Left forelimb (tissue), 1 donor: ENCODE measurements at regions not wholly inside any gene's neighbourhood (a gene's known extent, or its start where the extent isn't known, plus 50 kb on each side); places are given as distances from the start of the nearest gene placed in this dataset.
A peak's percentile ranks its signal among the peaks of the same experiment; 100 is the strongest.
"Not testable (repeated sequence)": the region's sequence is repeated elsewhere in the genome, so short reads cannot be mapped to it uniquely, and the experiment has no call there.

ENCODE experiments used
- DNase-seq: peaks from one replicate; pipeline ENCODE4 v3.0.0-alpha.2; 2018; ENCODE audit warnings: low spot score

- no peak for DNase-seq
Measured at GRCh38 chr14:53285064-53285463, 131.9 kb upstream of the DDHD1 start.

- no peak for DNase-seq
Measured at GRCh38 chr14:53278602-53279506, 125.7 kb upstream of the DDHD1 start.

GRCh38 chr14:53273671-53274072 lies 120.5 kb upstream of the DDHD1 start:
- no peak for DNase-seq

GRCh38 chr14:53265025-53265424 lies 111.9 kb upstream of the DDHD1 start:
- DNase-seq, result no peak

GRCh38 chr14:53260928-53261327 lies 107.8 kb upstream of the DDHD1 start:
- no peak for DNase-seq

GRCh38 chr14:53260286-53260685 lies 107.2 kb upstream of the DDHD1 start:
- DNase-seq, result no peak

- no peak for DNase-seq
Measured at GRCh38 chr14:53252141-53252540, 99.0 kb upstream of the DDHD1 start.

- no peak for DNase-seq
Measured at GRCh38 chr14:53249059-53249458, 95.9 kb upstream of the DDHD1 start.

- no peak for DNase-seq
Measured at GRCh38 chr14:53247596-53248370, 94.7 kb upstream of the DDHD1 start.

- not testable (repeated sequence) for DNase-seq
Measured at GRCh38 chr14:53242898-53243297, 89.8 kb upstream of the DDHD1 start.

GRCh38 chr14:53237488-53237887 lies 84.4 kb upstream of the DDHD1 start:
- DNase-seq, result no peak

- DNase-seq, result no peak
Measured at GRCh38 chr14:53236708-53237107, 83.6 kb upstream of the DDHD1 start.

GRCh38 chr14:53231171-53231570 lies 78.0 kb upstream of the DDHD1 start:
- DNase-seq, result no peak

- no peak for DNase-seq
Measured at GRCh38 chr14:53228966-53229365, 75.8 kb upstream of the DDHD1 start.

GRCh38 chr14:53227154-53227718 lies 74.1 kb upstream of the DDHD1 start:
- no peak for DNase-seq

GRCh38 chr14:53226553-53226952 lies 73.4 kb upstream of the DDHD1 start:
- DNase-seq, result peak; percentile 68

GRCh38 chr14:53220914-53221313 lies 67.8 kb upstream of the DDHD1 start:
- DNase-seq, result no peak

- no peak for DNase-seq
Measured at GRCh38 chr14:53218161-53218560, 65.0 kb upstream of the DDHD1 start.

- DNase-seq, result peak; percentile 82
Measured at GRCh38 chr14:53217316-53217994, 64.3 kb upstream of the DDHD1 start.

GRCh38 chr14:53216955-53217315 lies 63.8 kb upstream of the DDHD1 start:
- not testable (repeated sequence) for DNase-seq

- DNase-seq, result not testable (repeated sequence)
Measured at GRCh38 chr14:53216478-53216877, 63.4 kb upstream of the DDHD1 start.

- no peak for DNase-seq
Measured at GRCh38 chr14:53215101-53215500, 62.0 kb upstream of the DDHD1 start.
